ENCODE measurements at regions not wholly inside any gene's neighbourhood (a gene's known extent, or its start where the extent isn't known, plus 50 kb on each side); places are given as distances from the start of the nearest gene placed in this dataset.

GRCh38 chr1:163745204-163745603, 423.4 kb downstream of the NUF2 start:
- no peak for DNase-seq (ENCODE audit: low read depth)

GRCh38 chr1:163747261-163747660, 425.5 kb downstream of the NUF2 start:
- no peak for DNase-seq (ENCODE audit: low read depth)

DNA sequence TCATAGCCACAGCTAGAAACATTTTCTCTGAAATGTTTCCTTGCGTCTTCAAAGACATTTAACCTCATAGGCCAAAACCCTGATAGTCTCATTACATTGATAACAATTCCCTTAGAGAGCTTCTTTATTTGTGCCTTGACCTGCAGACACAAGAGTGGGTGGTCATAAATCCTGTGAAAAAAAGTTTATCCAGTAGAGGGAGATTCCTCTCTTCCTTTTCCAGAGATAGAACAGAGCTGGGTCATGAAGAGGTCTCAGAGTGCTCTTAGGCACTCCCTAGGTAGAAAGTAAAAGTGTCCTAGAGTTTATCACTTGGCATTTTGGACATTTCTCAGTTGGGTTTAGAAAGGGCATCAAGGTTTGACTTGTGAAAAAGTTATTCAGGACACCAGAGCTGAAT, 426.1 kb downstream of the NUF2 start:
- DNase-seq (ENCODE audit: low read depth): no peak

GRCh38 chr1:163758977-163759670, 437.4 kb downstream of the NUF2 start:
- no peak for DNase-seq (ENCODE audit: low read depth)

- no peak for DNase-seq (ENCODE audit: low read depth)
Measured at GRCh38 chr1:163761898-163762297, 440.1 kb downstream of the NUF2 start.

- DNase-seq (ENCODE audit: low read depth): no peak
Measured at GRCh38 chr1:163766257-163766918, 444.6 kb downstream of the NUF2 start.

GRCh38 chr1:163768576-163768975, 446.8 kb downstream of the NUF2 start:
- DNase-seq (ENCODE audit: low read depth): no peak

GRCh38 chr1:163770265-163770664, 448.5 kb downstream of the NUF2 start:
- no peak for DNase-seq (ENCODE audit: low read depth)

GRCh38 chr1:163771637-163772036, 449.9 kb downstream of the NUF2 start:
- DNase-seq (ENCODE audit: low read depth): no peak

DNA sequence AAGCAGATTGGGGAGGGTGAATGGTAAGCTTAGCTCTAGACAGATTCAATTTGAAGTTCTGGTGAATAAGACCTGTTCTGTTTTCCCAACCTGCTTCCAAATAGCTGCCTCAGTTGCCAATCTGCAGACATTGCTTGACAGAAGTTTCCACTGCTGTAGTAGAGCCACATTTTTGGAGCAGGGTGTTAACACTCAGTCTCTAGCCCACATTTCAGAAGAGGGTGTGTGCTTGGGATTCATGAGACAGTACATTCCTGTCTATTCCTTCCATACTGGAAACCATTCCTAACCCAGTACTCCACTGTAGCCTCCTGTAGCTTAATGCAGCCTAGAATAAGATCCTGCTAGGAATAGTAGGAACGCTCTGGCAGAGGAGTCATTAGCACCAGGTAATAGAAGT, 450.5 kb downstream of the NUF2 start:
- DNase-seq (ENCODE audit: low read depth): no peak

GRCh38 chr1:163773396-163773795, 451.6 kb downstream of the NUF2 start:
- no peak for DNase-seq (ENCODE audit: low read depth)

GRCh38 chr1:163774401-163774945, 452.7 kb downstream of the NUF2 start:
- DNase-seq (ENCODE audit: low read depth): no peak

DNA sequence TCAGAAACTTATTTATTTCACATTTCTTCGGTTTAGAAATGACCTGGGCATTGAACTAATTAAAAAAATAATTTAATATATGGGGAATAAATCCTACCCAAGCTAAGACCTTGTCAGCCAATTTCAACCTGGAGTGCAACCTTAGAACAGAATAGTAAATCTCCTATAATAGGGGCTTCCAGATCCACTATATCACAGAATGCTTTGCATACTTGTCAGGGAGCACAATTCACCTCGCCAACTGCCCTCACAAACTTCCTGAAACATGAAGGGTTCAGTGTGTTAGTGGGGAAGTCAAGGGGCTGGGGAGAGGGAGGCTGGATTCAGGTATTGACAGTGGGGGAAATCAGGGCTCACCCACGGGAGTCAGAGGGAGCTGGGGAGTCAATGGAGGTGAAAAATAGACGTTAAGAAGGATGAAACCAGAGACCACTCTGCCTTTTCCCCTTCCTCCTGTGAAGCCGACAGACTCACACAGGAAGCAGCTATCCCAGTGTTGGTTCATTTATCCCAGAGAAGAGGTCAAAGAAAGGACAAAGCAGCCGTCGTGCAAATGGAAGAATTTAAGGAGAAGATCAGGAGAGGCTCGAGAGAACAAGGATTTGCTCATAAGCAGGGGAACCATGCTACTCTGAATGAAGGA, 453.3 kb downstream of the NUF2 start:
- DNase-seq (ENCODE audit: low read depth): no peak

GRCh38 chr1:163777205-163777604, 455.5 kb downstream of the NUF2 start:
- no peak for DNase-seq (ENCODE audit: low read depth)

GRCh38 chr1:163781146-163781545, 459.4 kb downstream of the NUF2 start:
- DNase-seq (ENCODE audit: low read depth): no peak

DNA sequence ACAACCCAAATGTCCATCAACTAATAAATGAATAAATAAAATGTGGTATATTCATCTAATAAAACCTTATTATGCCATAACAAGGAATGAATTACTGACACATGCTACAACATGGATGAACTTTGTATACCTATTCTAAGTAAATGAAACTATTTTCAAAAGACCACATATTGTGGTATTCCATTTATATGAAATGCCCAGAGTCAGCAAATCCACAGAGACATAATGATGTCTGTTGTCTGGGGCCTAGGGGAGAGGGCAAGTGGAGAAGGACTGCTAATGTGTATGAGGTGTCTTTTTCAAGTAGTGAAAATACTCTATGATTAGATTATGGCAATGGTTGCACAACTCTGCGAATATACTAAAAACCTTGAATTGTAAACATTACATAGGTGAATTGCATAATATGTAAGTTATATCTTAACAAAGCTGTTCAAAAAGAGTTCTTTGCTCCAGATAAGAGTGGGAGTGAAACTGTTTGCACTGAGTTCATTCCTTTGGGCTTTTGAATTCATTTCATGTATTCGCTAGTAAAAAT, 464.2 kb downstream of the NUF2 start:
- DNase-seq (ENCODE audit: low read depth): no peak

DNA sequence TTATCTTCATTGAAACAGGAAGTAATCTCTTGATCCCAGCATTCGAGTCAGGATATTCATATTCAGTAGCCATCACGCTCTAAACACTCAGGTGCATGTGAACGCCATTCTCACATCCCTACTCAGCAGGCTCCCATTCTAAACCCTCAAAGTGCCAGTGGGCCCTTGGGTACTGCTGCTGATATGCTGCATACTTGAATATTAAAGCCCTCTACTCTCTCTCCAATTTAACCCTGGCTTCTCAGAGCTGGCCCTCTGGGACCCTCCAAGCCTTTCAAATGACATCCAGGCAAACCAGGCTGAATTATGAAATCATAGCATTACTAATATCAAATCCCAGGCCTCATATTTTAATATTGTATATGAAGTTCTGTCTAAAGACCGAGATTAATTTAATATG, 468.2 kb downstream of the NUF2 start:
- DNase-seq (ENCODE audit: low read depth): no peak

DNA sequence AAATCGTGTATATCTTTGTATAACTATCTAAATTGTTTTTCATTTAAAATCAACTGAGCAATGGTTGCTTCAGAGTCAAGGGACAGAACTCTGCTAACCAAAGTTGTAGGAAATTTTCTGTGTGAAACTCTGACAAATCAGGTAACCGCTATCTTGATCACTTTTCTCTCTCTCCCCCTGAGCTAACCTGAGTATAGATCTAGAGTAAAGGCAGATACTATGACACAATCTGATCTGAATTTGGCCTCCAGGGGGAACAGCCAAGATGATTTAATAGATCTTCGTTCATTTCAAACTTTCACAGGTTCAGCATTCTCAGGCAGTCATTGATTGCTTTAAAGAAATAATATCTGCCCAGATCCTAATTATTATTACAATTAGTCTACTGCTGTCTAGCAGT, 472.8 kb downstream of the NUF2 start:
- DNase-seq (ENCODE audit: low read depth): no peak

DNA sequence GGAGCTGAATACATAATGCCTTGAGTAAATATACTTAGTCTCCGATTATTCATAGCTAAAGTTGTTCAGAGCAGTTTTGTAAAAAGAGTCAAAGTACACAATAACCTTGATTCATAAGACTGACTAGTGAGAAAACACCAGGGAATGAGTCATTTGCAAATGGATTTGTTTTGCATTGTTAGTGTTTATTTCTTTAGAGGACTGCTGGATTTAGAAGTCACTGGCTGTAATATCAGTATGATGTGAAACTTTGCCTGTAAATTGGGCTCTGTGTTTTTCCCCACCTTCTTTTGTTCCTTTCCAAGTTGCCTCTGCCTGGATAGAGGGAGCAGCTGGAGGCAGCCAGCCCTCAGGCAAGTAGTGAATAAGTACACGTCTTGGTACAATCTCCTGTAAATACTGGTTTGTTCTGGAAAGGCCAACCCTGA, 474.7 kb downstream of the NUF2 start:
- DNase-seq (ENCODE audit: low read depth): no peak

DNA sequence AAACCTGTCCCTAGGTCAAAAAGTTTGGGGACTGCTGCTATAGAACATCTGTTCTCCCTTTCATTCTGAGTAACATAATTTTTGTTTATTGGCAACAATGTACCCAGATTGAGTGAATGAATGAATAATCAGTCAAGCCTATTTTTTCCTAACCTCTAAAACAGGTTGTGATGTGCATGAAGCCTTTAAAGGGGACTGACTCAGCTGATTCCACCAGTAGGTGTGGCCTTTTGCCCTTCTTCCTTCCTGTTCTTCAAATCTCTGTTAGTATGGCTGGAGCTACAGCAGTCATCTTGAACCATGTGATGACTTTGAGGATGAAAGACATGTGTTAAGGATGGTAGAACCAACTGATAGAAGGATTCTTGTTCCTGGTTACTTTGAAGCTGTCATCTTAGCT, 476.1 kb downstream of the NUF2 start:
- DNase-seq (ENCODE audit: low read depth): no peak

GRCh38 chr1:163799190-163799805, 477.5 kb downstream of the NUF2 start:
- no peak for DNase-seq (ENCODE audit: low read depth)

DNA sequence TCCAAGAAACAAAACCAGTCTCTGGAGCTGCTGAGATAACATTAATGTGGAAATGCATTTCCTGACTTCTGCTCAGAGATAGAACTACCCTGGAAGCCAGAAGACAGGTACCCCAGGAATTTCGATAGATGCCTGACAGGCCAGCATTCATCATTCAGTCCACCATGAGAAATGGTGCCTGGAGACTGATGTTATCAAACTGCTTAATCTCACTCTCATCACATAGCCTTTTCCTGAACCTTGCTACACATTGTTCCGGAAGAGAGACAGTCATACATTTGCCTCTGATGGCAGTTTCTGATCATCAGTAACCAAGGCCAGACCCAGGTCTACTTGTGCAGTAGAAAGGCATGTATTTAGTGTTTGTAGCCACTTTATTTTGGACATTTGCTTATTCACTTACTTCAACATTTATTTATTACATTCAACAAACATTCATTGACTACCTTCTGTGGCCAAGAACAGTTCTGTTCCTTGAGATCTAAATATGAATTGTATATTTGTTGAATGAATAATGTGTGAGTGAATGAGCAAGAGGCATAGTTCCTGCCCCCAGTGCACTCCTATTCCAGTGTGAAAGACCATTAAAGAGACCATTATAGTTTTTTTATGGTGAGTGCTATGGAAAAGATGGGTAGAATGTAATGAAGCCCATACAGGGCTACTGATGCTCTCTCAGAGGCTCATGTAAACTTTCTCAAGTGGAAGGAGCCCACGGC, 485.7 kb downstream of the NUF2 start:
- no peak for DNase-seq (ENCODE audit: low read depth)
